Upper lobe of right lung (tissue), 1 donor: ENCODE measurements at regions not wholly inside any gene's neighbourhood (a gene's known extent, or its start where the extent isn't known, plus 50 kb on each side); places are given as distances from the start of the nearest gene placed in this dataset.
"Not testable (repeated sequence)": the region's sequence is repeated elsewhere in the genome, so short reads cannot be mapped to it uniquely, and the experiment has no call there.

Experiments
- ATAC-seq: fragments of 200-7000 bp; cut with Tn5 transposase; one replicate; pipeline ENCODE4 v1.9.1; 2020; ENCODE audit warnings: mild to moderate bottlenecking, moderate library complexity
- DNase-seq: peaks from one replicate; pipeline ENCODE4 v3.0.0-alpha.2; 2020
- H3K27ac ChIP-seq: fragments of 200-600 bp; one replicate; pipeline ENCODE4 v1.8.0; 2022
- H3K27me3 ChIP-seq: fragments of 200-600 bp; one replicate; pipeline ENCODE4 v1.8.0; 2022; ENCODE audit warnings: mild to moderate bottlenecking
- H3K36me3 ChIP-seq: fragments of 200-600 bp; one replicate; pipeline ENCODE4 v1.8.0; 2022
- H3K4me1 ChIP-seq: fragments of 200-600 bp; one replicate; pipeline ENCODE4 v1.8.0; 2022
- H3K4me3 ChIP-seq: fragments of 200-600 bp; one replicate; pipeline ENCODE4 v1.8.0; 2022; ENCODE audit warnings: mild to moderate bottlenecking
- H3K9me3 ChIP-seq: fragments of 200-600 bp; one replicate; pipeline ENCODE4 v1.8.0; 2022
- CTCF ChIP-seq: fragments of 200-600 bp; IDR thresholded peaks from one replicate; pipeline ENCODE4 v1.8.0; 2022; ENCODE audit warnings: antibody characterized with exemption
- intact Hi-C: fragments of 100-400 bp; cut with DNase I; formaldehyde crosslinking; loops from one replicate; pipeline ENCODE4 v1.11.0; 2022
- donor health status: DM: no; HTN: yes; CAD: no; lungs with severe emphysema.

GRCh38 chr3:144968750-144969350, 997.2 kb downstream of the DIPK2A start:
- Histone ChIP-seq H3K36me3 (no peaks in the 10 kb centered on the region), H3K9me3 (no peaks in the 10 kb centered on the region), H3K27me3 (no peaks in the 10 kb centered on the region), H3K4me1 (no peaks in the 10 kb centered on the region), H3K4me3 (no peak overlapping the region), H3K27ac (no peak overlapping the region)
- intact Hi-C loops, result no loop called here
- ATAC-seq (no peak), DNase-seq (no peak)
- TF ChIP-seq CTCF, result no peak

GRCh38 chr3:144984481-144984880, 1012.9 kb downstream of the DIPK2A start:
- H3K4me1 ChIP-seq, H3K27me3 ChIP-seq, H3K36me3 ChIP-seq, H3K27ac ChIP-seq, ATAC-seq, H3K9me3 ChIP-seq, DNase-seq, intact Hi-C loops, H3K4me3 ChIP-seq: not testable (repeated sequence)

- H3K4me1 ChIP-seq, result no peaks in the 10 kb centered on the region
- intact Hi-C loops, result no loop called here
- H3K27ac ChIP-seq, result no peak overlapping the region
- H3K4me3 ChIP-seq, result no peak overlapping the region
- H3K27me3 ChIP-seq, result no peaks in the 10 kb centered on the region
- H3K36me3 ChIP-seq, result no peaks in the 10 kb centered on the region
- DNase-seq (no peak), ATAC-seq (no peak)
- TF ChIP-seq CTCF, result no peak
- no peaks in the 10 kb centered on the region for H3K9me3 ChIP-seq
Measured at GRCh38 chr3:144989807-144990206, 1018.2 kb downstream of the DIPK2A start.

GRCh38 chr3:144995856-144996255, 1024.2 kb downstream of the DIPK2A start:
- intact Hi-C loops, result no loop called here
- no peak for ATAC-seq
- Histone ChIP-seq H3K27ac (no peak overlapping the region), H3K4me3 (no peak overlapping the region), H3K4me1 (no peaks in the 10 kb centered on the region), H3K27me3 (no peaks in the 10 kb centered on the region), H3K9me3 (no peaks in the 10 kb centered on the region), H3K36me3 (no peaks in the 10 kb centered on the region)
- TF ChIP-seq CTCF, result no peak
- no peak for DNase-seq

DNA sequence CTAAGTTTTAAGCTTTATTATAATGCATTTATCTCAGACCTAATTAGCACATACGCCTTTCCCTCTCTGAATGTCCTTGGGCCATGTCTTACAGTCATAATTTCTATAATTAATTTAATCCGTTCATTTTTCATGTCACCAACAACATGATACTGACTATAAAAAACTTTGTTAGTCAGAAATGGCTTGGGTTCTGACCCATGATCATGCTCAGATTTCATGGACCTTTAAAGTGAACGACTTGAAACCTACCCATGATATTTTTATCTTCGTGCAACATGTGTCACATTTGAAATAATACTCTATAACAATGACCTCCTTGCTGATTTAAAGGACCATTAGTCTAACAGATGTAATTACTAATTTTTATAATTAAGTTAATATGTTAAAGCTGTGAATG, 1033.8 kb downstream of the DIPK2A start:
- Histone ChIP-seq H3K36me3 (no peaks in the 10 kb centered on the region), H3K4me1 (no peaks in the 10 kb centered on the region), H3K27ac (no peak overlapping the region), H3K9me3 (no peaks in the 10 kb centered on the region), H3K4me3 (no peak overlapping the region), H3K27me3 (no peaks in the 10 kb centered on the region)
- intact Hi-C loops, result no loop called here
- ATAC-seq, result no peak
- TF ChIP-seq CTCF, result no peak
- no peak for DNase-seq

- Histone ChIP-seq H3K27ac (no peak overlapping the region), H3K27me3 (no peaks in the 10 kb centered on the region), H3K4me3 (no peak overlapping the region), H3K9me3 (no peaks in the 10 kb centered on the region), H3K4me1 (no peaks in the 10 kb centered on the region), H3K36me3 (no peaks in the 10 kb centered on the region)
- ATAC-seq (no peak), DNase-seq (no peak)
- intact Hi-C loops, result no loop called here
- no peak for TF ChIP-seq CTCF
Measured at GRCh38 chr3:145006271-145006670, 1034.6 kb downstream of the DIPK2A start.
